WTC11 (cell line): ENCODE measurements at regions not wholly inside any gene's neighbourhood (a gene's known extent, or its start where the extent isn't known, plus 50 kb on each side); places are given as distances from the start of the nearest gene placed in this dataset.

Experiments
- CTCF ChIP-seq: fragments of 200-600 bp; IDR thresholded peaks from 2 replicates; pipeline ENCODE4 v1.8.0; 2022; ENCODE audit warnings: antibody characterized with exemption
- FOXK1 ChIP-seq: sonication (generic); formaldehyde crosslinking; IDR thresholded peaks from 2 replicates; pipeline ENCODE4 v1.8.0; 2022; ENCODE audit warnings: mild to moderate bottlenecking, moderate library complexity, missing genetic modification reagents
- FOXP4 ChIP-seq: sonication (generic); formaldehyde crosslinking; IDR thresholded peaks from 2 replicates; pipeline ENCODE4 v1.8.0; 2022; ENCODE audit warnings: mild to moderate bottlenecking, missing genetic modification reagents
- JUN ChIP-seq: sonication (generic); formaldehyde crosslinking; IDR thresholded peaks from 2 replicates; pipeline ENCODE4 v1.8.0; 2023; ENCODE audit warnings: mild to moderate bottlenecking, missing genetic modification reagents
- PRDM15 ChIP-seq: sonication (generic); formaldehyde crosslinking; IDR thresholded peaks from 2 replicates; pipeline ENCODE4 v1.8.0; 2022; ENCODE audit warnings: missing genetic modification reagents
- ZNF317 ChIP-seq: sonication (generic); formaldehyde crosslinking; IDR thresholded peaks from 2 replicates; pipeline ENCODE4 v1.8.1; 2023; ENCODE audit warnings: low read depth, mild to moderate bottlenecking, moderate library complexity, missing genetic modification reagents, borderline replicate concordance
- ZNF423 ChIP-seq: fragments of 250-450 bp; sonication (Bioruptor Pico); IDR thresholded peaks from 2 replicates; pipeline ENCODE4 v2.1.2; 2022; ENCODE audit warnings: mild to moderate bottlenecking, moderate library complexity
- TF ChIP-seq, protein P1 (sequence below): sonication (generic); formaldehyde crosslinking; IDR thresholded peaks from 2 replicates; pipeline ENCODE4 v1.8.0; 2022; ENCODE audit warnings: mild to moderate bottlenecking, missing genetic modification reagents
- TF ChIP-seq, protein P2 (sequence below): sonication (generic); formaldehyde crosslinking; IDR thresholded peaks from 2 replicates; pipeline ENCODE4 v1.8.1; 2023; ENCODE audit warnings: mild to moderate bottlenecking, missing genetic modification reagents
- TF ChIP-seq, protein P3 (sequence below): sonication (generic); formaldehyde crosslinking; IDR thresholded peaks from 2 replicates; pipeline ENCODE4 v1.8.1; 2022; ENCODE audit warnings: low read depth, mild to moderate bottlenecking, moderate library complexity, missing genetic modification reagents, borderline replicate concordance

- no peak for TF ChIP-seq JUN (CRISPR knock-in tag)
- no peak for TF ChIP-seq CTCF
- TF ChIP-seq, protein P1, sequence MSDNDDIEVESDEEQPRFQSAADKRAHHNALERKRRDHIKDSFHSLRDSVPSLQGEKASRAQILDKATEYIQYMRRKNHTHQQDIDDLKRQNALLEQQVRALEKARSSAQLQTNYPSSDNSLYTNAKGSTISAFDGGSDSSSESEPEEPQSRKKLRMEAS, result no peak
- no peak for TF ChIP-seq ZNF423 (CRISPR knock-in tag)
- TF ChIP-seq, protein P2, sequence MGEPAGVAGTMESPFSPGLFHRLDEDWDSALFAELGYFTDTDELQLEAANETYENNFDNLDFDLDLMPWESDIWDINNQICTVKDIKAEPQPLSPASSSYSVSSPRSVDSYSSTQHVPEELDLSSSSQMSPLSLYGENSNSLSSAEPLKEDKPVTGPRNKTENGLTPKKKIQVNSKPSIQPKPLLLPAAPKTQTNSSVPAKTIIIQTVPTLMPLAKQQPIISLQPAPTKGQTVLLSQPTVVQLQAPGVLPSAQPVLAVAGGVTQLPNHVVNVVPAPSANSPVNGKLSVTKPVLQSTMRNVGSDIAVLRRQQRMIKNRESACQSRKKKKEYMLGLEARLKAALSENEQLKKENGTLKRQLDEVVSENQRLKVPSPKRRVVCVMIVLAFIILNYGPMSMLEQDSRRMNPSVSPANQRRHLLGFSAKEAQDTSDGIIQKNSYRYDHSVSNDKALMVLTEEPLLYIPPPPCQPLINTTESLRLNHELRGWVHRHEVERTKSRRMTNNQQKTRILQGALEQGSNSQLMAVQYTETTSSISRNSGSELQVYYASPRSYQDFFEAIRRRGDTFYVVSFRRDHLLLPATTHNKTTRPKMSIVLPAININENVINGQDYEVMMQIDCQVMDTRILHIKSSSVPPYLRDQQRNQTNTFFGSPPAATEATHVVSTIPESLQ (CRISPR knock-in tag), result no peak
- TF ChIP-seq FOXP4, result no peak
- TF ChIP-seq ZNF317 (CRISPR knock-in tag), result no peak
- no peak for TF ChIP-seq FOXK1
- TF ChIP-seq, protein P3, sequence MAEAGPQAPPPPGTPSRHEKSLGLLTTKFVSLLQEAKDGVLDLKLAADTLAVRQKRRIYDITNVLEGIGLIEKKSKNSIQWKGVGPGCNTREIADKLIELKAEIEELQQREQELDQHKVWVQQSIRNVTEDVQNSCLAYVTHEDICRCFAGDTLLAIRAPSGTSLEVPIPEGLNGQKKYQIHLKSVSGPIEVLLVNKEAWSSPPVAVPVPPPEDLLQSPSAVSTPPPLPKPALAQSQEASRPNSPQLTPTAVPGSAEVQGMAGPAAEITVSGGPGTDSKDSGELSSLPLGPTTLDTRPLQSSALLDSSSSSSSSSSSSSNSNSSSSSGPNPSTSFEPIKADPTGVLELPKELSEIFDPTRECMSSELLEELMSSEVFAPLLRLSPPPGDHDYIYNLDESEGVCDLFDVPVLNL (CRISPR knock-in tag), result no peak
- TF ChIP-seq PRDM15 (CRISPR knock-in tag), result no peak
These were observed 143.0 kb downstream of the MAGEB17 start for GRCh38 chrX:16310326-16310725.
